CD4-positive, alpha-beta T cell treated with Interferon alpha-2 for 1 hour (primary cell): ENCODE measurements at regions not wholly inside any gene's neighbourhood (a gene's known extent, or its start where the extent isn't known, plus 50 kb on each side); places are given as distances from the start of the nearest gene placed in this dataset.

Source experiments
- DNase-seq, 2 donors: peaks; one replicate each; pipeline ENCODE4 v3.0.0-alpha.2; 2020 to 2022

- no peak for DNase-seq
Measured at GRCh38 chr13:82758044-82758443, 1124.2 kb downstream of the SLITRK1 start.

GRCh38 chr13:82751206-82751605 is 1131.1 kb downstream of the SLITRK1 start:
- no peak for DNase-seq

GRCh38 chr13:82749551-82749950 is 1132.7 kb downstream of the SLITRK1 start:
- DNase-seq: no peak

GRCh38 chr13:82747958-82748357 is 1134.3 kb downstream of the SLITRK1 start:
- no peak for DNase-seq

GRCh38 chr13:82747291-82747690 is 1135.0 kb downstream of the SLITRK1 start:
- no peak for DNase-seq

GRCh38 chr13:82740442-82740841 is 1141.8 kb downstream of the SLITRK1 start:
- DNase-seq: no peak

- DNase-seq: no peak
Measured at GRCh38 chr13:82739881-82740280, 1142.4 kb downstream of the SLITRK1 start.

GRCh38 chr13:82729401-82729800 is 1152.9 kb downstream of the SLITRK1 start:
- DNase-seq: no peak

- no peak for DNase-seq
Measured at GRCh38 chr13:82720986-82721385, 1161.3 kb downstream of the SLITRK1 start.

- DNase-seq: no peak
Measured at GRCh38 chr13:82719987-82720386, 1162.3 kb downstream of the SLITRK1 start.

GRCh38 chr13:82717249-82717648 is 1165.0 kb downstream of the SLITRK1 start:
- no peak for DNase-seq

- DNase-seq: no peak
Measured at GRCh38 chr13:82713687-82714405, 1168.4 kb downstream of the SLITRK1 start.

GRCh38 chr13:82702513-82702912 is 1179.8 kb downstream of the SLITRK1 start:
- DNase-seq: no peak

- no peak for DNase-seq
Measured at GRCh38 chr13:82701020-82701419, 1181.3 kb downstream of the SLITRK1 start.

GRCh38 chr13:82698941-82699340 is 1183.3 kb downstream of the SLITRK1 start:
- DNase-seq: no peak

GRCh38 chr13:82698383-82698782 is 1183.9 kb downstream of the SLITRK1 start:
- no peak for DNase-seq

- DNase-seq: no peak
Measured at GRCh38 chr13:82693607-82694006, 1188.7 kb downstream of the SLITRK1 start.

- DNase-seq: peak in 1 of 2 donors; percentile 30
Measured at GRCh38 chr13:82688400-82688994, 1193.8 kb downstream of the SLITRK1 start.

GRCh38 chr13:82687884-82688283 is 1194.4 kb downstream of the SLITRK1 start:
- no peak for DNase-seq

GRCh38 chr13:82681535-82681934 is 1200.7 kb downstream of the SLITRK1 start:
- no peak for DNase-seq

GRCh38 chr13:82678052-82678451 is 1204.2 kb downstream of the SLITRK1 start:
- DNase-seq: no peak

- DNase-seq: no peak
Measured at GRCh38 chr13:82675024-82675423, 1207.2 kb downstream of the SLITRK1 start.

- DNase-seq: no peak
Measured at GRCh38 chr13:82674546-82674945, 1207.7 kb downstream of the SLITRK1 start.

GRCh38 chr13:82672248-82672647 is 1210.0 kb downstream of the SLITRK1 start:
- DNase-seq: no peak

GRCh38 chr13:82664183-82664582 is 1218.1 kb downstream of the SLITRK1 start:
- no peak for DNase-seq
